Liver (tissue), 8 donors: ENCODE measurements at regions not wholly inside any gene's neighbourhood (a gene's known extent, or its start where the extent isn't known, plus 50 kb on each side); places are given as distances from the start of the nearest gene placed in this dataset.

Experiments used
- DNase-seq: peaks from one replicate; pipeline ENCODE4 v3.0.0-alpha.2; 2017; ENCODE audit warnings: low spot score
- H3K27ac ChIP-seq, 2 donors: one replicate each; pipeline ENCODE4 v1.7.0; 2013; ENCODE audit warnings: inconsistent platforms in 2 of 2, low read length in 2 of 2, control low read depth in 1 of 2, low read depth in 1 of 2, mild to moderate bottlenecking in 1 of 2
- H3K27me3 ChIP-seq, 4 donors: one replicate each; pipeline versions ENCODE4 v1.6.1 to v1.7.0; 2013; ENCODE audit warnings: low read length in 3 of 4, inconsistent platforms in 1 of 4, mild to moderate bottlenecking in 1 of 4, moderate library complexity in 1 of 4; ENCODE audit not compliant: control insufficient read depth in 4 of 4, insufficient read depth in 4 of 4
- H3K36me3 ChIP-seq, 4 donors: one replicate each; pipeline versions ENCODE4 v1.6.1 to v1.7.0; 2013; ENCODE audit warnings: low read length in 3 of 4, mild to moderate bottlenecking in 3 of 4, low read depth in 1 of 4, moderate library complexity in 1 of 4; ENCODE audit not compliant: control insufficient read depth in 4 of 4, insufficient read depth in 3 of 4
- H3K4me1 ChIP-seq, 4 donors: one replicate each; pipeline versions ENCODE4 v1.6.1 to v1.7.0; 2013; ENCODE audit warnings: low read length in 3 of 4, mild to moderate bottlenecking in 3 of 4, moderate library complexity in 1 of 4; ENCODE audit not compliant: control insufficient read depth in 4 of 4, insufficient read depth in 4 of 4
- H3K4me3 ChIP-seq, 3 donors: one replicate each; pipeline versions ENCODE4 v1.6.1 to v1.7.0; 2013; ENCODE audit warnings: low read length in 3 of 3, control low read depth in 1 of 3, low read depth in 1 of 3, mild to moderate bottlenecking in 1 of 3
- H3K9ac ChIP-seq, 2 donors: one replicate each; pipeline ENCODE4 v1.7.0; 2013; ENCODE audit warnings: low read length in 2 of 2, mild to moderate bottlenecking in 2 of 2, moderate library complexity in 2 of 2, control low read depth in 1 of 2, low read depth in 1 of 2
- H3K9me3 ChIP-seq, 4 donors: one replicate each; pipeline versions ENCODE4 v1.6.1 to v1.7.0; 2013; ENCODE audit warnings: low read length in 3 of 4; ENCODE audit not compliant: control insufficient read depth in 4 of 4
- ATF3 ChIP-seq: IDR thresholded peaks from 2 replicates; pipeline ENCODE4 v1.6.1; 2016; ENCODE audit warnings: antibody characterized with exemption
- CTCF ChIP-seq: fragments of 150-350 bp; IDR thresholded peaks from 2 replicates; pipeline ENCODE4 v1.5.1; 2017; ENCODE audit warnings: improper control_type of control experiment, low read depth, low read length; ENCODE audit not compliant: missing input control
- GABPA ChIP-seq, 2 donors: IDR thresholded peaks in 1 of 2; conservative IDR thresholded peaks in 1 of 2; 2 replicates each; pipeline ENCODE4 v1.6.1; 2016; ENCODE audit warnings: antibody characterized with exemption in 2 of 2, mild to moderate bottlenecking in 1 of 2, moderate library complexity in 1 of 2
- NR2F2 ChIP-seq: IDR thresholded peaks from 2 replicates; pipeline ENCODE4 v1.6.1; 2016; ENCODE audit warnings: antibody characterized with exemption
- RAD21 ChIP-seq, 2 donors: IDR thresholded peaks; 2 replicates each; pipeline ENCODE4 v1.6.1; 2016; ENCODE audit warnings: antibody characterized with exemption in 2 of 2, mild to moderate bottlenecking in 2 of 2
- REST ChIP-seq: IDR thresholded peaks from 2 replicates; pipeline ENCODE4 v1.6.1; 2016; ENCODE audit warnings: antibody characterized with exemption, mild to moderate bottlenecking
- SP1 ChIP-seq: IDR thresholded peaks from 2 replicates; pipeline ENCODE4 v1.6.1; 2018; ENCODE audit warnings: antibody characterized with exemption, mild to moderate bottlenecking
- WGBS: extraction: QIAGEN DNeasy Blood & Tissue Kit; methylation state at CpG from one replicate; pipeline ENCODE4 v1.1.7; 2013; 5-methylcytosine and 5-hydroxymethylcytosine counted together
- donor health status: healthy.
- donor health status: healthy.
- donor health status: healthy.
- donor health status: healthy.
- donor health status: healthy.

- no peak for TF ChIP-seq REST
These were observed 187.5 kb upstream of the ACVR2A start (continued) for GRCh38 chr2:147657086-147658000.

- no peak for TF ChIP-seq GABPA (IDR thresholded peaks at IDR 0.05 in 1 of 2, conservative IDR thresholded peaks at IDR 0.05 in 1 of 2)
- no peak for TF ChIP-seq NR2F2
- no peak for TF ChIP-seq ATF3
These were observed 194.8 kb upstream of the ACVR2A start for GRCh38 chr2:147649998-147650397.

GRCh38 chr2:147649286-147649685 lies 195.5 kb upstream of the ACVR2A start:
- WGBS = 86% methylated on average over 4 of the region's 4 CpGs
- no peaks in the 10 kb centered on the region for H3K4me1 ChIP-seq

More at GRCh38 chr2:147649998-147650397, 194.8 kb upstream of the ACVR2A start:
- H3K36me3 ChIP-seq = no peaks in the 10 kb centered on the region
- H3K27me3 ChIP-seq = no peaks in the 10 kb centered on the region
- H3K9me3 ChIP-seq = no peaks in the 10 kb centered on the region
- DNase-seq = no peak
- H3K9ac ChIP-seq = no peak overlapping the region
- WGBS = 92% methylated on average over 6 of the region's 6 CpGs
- H3K4me3 ChIP-seq = no peak overlapping the region
- no peaks in the 10 kb centered on the region for H3K4me1 ChIP-seq
- no peak overlapping the region for H3K27ac ChIP-seq

More at GRCh38 chr2:147649286-147649685, 195.5 kb upstream of the ACVR2A start:
- no peak for TF ChIP-seq RAD21 (IDR thresholded peaks at IDR 0.05)
- TF ChIP-seq GABPA (IDR thresholded peaks at IDR 0.05 in 1 of 2, conservative IDR thresholded peaks at IDR 0.05 in 1 of 2) = no peak
- no peak for TF ChIP-seq CTCF
- no peak for TF ChIP-seq SP1
- no peaks in the 10 kb centered on the region for H3K36me3 ChIP-seq
- no peaks in the 10 kb centered on the region for H3K9me3 ChIP-seq
- no peak overlapping the region for H3K27ac ChIP-seq
- no peak overlapping the region for H3K9ac ChIP-seq
- H3K27me3 ChIP-seq = no peaks in the 10 kb centered on the region
- DNase-seq = no peak
- no peak overlapping the region for H3K4me3 ChIP-seq
